GM10248 (cell line): ENCODE measurements at regions not wholly inside any gene's neighbourhood (a gene's known extent, or its start where the extent isn't known, plus 50 kb on each side); places are given as distances from the start of the nearest gene placed in this dataset.

Experiments
- CTCF ChIA-PET: fragments of 300-600 bp; sonication (Branson Sonifier 250); formaldehyde crosslinking; extraction: SDS; loops from one replicate; lab custom pipeline; 2021; ENCODE audit warnings: antibody characterized with exemption; lab: Yijun Ruan, JAX
- POLR2A ChIA-PET: fragments of 350-650 bp; sonication (Branson Sonifier 250); formaldehyde crosslinking; extraction: SDS; loops from one replicate; lab custom pipeline; 2020; ENCODE audit warnings: antibody characterized with exemption; lab: Yijun Ruan, JAX
- DNase-seq: peaks from one replicate; pipeline ENCODE4 v3.0.0; 2012; ENCODE audit errors: extremely low spot score
- TF ChIP-seq, protein P1 (sequence below): IDR thresholded peaks from 2 replicates; pipeline ENCODE4 v1.5.1; 2012; ENCODE audit warnings: mild to moderate bottlenecking, low read depth; ENCODE audit errors: extremely low read depth, missing control alignments, control extremely low read depth

DNA sequence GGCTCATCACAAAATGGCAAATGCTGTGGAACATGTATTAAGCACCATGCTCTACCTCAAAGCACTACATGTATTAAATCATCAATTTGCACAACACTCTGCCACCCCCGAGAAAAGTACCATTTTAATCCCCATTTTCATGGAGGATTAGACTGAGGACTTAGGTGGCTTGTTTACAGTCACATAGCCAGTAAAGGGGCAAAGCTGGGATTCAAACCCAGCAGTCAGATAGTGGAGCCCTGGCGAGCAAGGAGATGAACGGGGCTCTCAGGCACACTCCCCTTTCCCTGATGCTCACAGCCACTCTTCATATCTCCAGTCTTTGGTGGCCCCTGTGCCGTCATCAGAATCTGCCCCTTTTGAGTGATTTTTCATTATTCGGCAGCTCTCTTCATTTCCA lies 262.9 kb downstream of the DIRAS2 start:
- no peak for DNase-seq
- ChIA-PET POLR2A (interaction anchor here (0.5 kb wide), 1 partner anchor 47 kb away, joined by 3 read pairs; no protein-coding TSS in a partner anchor), CTCF (no interaction called here)
- TF ChIP-seq, protein P1, sequence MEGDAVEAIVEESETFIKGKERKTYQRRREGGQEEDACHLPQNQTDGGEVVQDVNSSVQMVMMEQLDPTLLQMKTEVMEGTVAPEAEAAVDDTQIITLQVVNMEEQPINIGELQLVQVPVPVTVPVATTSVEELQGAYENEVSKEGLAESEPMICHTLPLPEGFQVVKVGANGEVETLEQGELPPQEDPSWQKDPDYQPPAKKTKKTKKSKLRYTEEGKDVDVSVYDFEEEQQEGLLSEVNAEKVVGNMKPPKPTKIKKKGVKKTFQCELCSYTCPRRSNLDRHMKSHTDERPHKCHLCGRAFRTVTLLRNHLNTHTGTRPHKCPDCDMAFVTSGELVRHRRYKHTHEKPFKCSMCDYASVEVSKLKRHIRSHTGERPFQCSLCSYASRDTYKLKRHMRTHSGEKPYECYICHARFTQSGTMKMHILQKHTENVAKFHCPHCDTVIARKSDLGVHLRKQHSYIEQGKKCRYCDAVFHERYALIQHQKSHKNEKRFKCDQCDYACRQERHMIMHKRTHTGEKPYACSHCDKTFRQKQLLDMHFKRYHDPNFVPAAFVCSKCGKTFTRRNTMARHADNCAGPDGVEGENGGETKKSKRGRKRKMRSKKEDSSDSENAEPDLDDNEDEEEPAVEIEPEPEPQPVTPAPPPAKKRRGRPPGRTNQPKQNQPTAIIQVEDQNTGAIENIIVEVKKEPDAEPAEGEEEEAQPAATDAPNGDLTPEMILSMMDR = no peak

DNA sequence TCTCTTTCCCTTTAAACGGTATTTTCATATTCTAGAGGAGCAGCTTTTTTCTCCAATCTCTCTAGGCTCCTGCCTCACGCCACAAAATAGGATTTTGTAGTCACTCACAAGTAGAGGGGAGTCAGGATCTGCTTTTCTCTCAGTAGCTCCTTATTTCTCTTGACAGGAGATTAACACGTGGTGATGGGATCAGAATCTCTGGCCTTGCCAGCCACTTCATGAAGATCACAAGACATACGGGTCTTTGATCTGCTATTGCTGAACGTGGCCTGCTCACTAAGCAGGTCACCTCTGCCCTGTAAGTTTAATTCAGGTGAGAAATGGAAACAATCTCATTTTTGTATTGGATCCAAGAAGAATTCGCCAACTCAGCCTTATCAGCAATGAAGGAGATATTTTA lies 257.5 kb downstream of the DIRAS2 start:
- DNase-seq = no peak
- TF ChIP-seq, protein P1 = no peak
- POLR2A ChIA-PET = no interaction called here
- CTCF ChIA-PET = interaction anchor here (1.0 kb wide), 1 partner anchor 9 kb away, joined by 3 read pairs; no protein-coding TSS in a partner anchor

DNA sequence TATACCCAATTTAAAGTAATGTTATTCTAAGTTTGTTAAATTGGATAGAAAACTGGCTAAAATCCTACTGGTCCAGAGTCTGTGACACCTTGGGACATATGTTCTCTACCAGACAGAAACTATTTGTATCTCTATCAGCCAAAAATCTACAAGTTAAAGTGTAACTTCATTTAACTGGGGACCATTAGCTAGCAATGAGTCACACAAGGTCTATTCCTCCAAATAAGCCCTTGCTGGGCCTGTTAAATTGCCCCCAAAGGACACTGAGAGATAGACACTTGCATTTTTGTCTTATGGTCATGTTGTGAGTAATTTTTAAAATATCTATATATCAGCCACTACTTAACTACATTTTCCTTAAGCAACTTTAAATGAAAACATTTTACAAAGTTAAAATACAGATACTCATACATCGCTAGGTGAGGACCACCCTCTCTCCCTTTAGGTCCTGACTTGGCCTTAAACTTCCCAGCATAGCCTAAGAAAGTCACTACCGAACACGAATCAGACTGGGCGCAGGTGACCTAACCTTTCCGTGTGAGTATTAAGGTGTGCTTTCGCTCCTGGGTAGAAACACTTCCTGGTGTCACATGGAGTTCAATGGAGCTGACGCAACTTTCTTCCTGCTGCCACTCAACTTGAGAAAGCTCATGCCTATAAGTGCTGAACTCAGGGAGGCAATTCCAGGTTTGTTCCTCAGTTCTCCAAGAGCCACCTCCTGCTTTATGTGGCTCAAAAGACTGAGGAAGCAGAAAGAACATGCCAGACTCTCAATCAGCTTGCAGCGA lies 249.1 kb downstream of the DIRAS2 start:
- POLR2A ChIA-PET = no interaction called here
- TF ChIP-seq, protein P1 = no peak
- CTCF ChIA-PET = interaction anchor here (0.9 to 1.3 kb wide), 2 partner anchors 9 to 19 kb away, joined by 3 read pairs; no protein-coding TSS in a partner anchor
- DNase-seq = no peak

DNA sequence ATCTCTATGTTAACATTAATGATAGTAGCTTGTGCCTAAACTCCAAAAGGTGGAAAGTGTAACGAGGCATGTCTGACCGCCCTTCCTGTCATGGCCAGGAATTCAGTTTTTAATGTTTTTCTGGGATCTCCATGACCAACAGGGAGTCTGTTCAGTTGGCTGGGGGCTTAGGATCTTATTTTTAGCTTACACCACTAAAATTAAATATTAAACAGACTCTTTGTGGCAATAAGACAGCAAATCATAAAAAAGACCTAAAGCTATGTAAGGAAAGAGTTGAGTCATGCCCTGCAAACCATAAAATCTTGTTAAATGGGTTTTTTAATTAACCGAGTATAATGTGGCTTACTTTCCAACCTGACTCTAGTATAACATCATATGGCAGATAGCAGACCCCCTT lies 247.8 kb downstream of the DIRAS2 start:
- ChIA-PET CTCF (interaction anchor here (1.1 to 1.3 kb wide), 2 partner anchors 10 to 29 kb away, joined by 3 read pairs; no protein-coding TSS in a partner anchor), POLR2A (no interaction called here)
- no peak for DNase-seq
- TF ChIP-seq, protein P1 = no peak

DNA sequence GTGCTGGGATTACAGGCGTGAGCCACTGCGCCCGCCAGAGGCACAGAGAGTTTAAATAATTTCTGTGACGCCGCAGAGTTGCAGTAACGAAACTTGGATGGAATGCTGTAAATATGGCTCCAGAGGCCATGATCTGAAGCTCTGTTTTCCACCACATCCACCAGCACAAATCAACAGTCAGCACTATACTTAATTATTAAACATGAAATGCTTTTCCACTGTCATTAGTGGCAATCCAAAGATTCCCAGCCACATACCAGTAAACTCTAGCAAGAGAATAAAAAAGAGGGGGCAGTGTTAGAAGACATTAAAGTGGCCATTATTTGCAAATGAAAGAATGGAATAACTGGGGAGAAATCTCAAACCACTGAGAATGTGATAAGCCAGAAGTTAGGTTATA lies 242.5 kb downstream of the DIRAS2 start:
- TF ChIP-seq, protein P1 = no peak
- ChIA-PET CTCF (no interaction called here), POLR2A (no interaction called here)
- no peak for DNase-seq

DNA sequence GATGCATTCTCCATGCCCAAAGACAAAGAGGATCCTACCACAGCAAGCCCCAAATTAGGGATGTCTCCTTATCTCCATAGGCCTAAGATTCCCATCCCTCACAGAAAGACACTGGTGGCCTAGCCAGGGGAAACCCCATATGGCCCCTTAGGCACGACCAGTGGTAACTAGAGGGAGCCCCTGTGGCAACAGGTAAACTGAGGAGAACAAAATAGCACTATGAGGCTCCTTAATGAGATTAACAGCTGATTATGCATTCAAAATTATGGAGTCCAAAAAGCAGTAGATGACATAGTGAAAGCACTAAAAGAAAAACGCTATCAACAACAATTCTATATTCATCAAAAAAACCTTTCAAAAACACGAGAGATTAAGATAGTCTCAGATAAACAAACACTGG lies 234.0 kb downstream of the DIRAS2 start:
- ChIA-PET POLR2A (no interaction called here), CTCF (no interaction called here)
- no peak for DNase-seq
- TF ChIP-seq, protein P1 = no peak
